HG02759 (cell line): ENCODE measurements at regions not wholly inside any gene's neighbourhood (a gene's known extent, or its start where the extent isn't known, plus 50 kb on each side); places are given as distances from the start of the nearest gene placed in this dataset.

Source experiments
- ATAC-seq: cut with Tn5 transposase; IDR thresholded peaks from one replicate; pipeline ENCODE4 v1.9.1; 2021; ENCODE audit warnings: mild to moderate bottlenecking, moderate library complexity; ENCODE audit not compliant: unreplicated experiment

GRCh38 chr6:141337191-141337590, 795.5 kb upstream of the GJE1 start:
- ATAC-seq = no peak

GRCh38 chr6:141335477-141336273, 797.0 kb upstream of the GJE1 start:
- no peak for ATAC-seq

GRCh38 chr6:141326925-141327324, 805.8 kb upstream of the GJE1 start:
- no peak for ATAC-seq

- ATAC-seq = peak; percentile 68
Observed at GRCh38 chr6:141326426-141326825, 806.3 kb upstream of the GJE1 start.

GRCh38 chr6:141321493-141322347, 811.0 kb upstream of the GJE1 start:
- no peak for ATAC-seq

- ATAC-seq = no peak
Observed at GRCh38 chr6:141316236-141316635, 816.5 kb upstream of the GJE1 start.

- no peak for ATAC-seq
Observed at GRCh38 chr6:141313986-141314385, 818.7 kb upstream of the GJE1 start.

GRCh38 chr6:141309295-141309694, 823.4 kb upstream of the GJE1 start:
- peak; percentile 75 for ATAC-seq

- ATAC-seq = no peak
Observed at GRCh38 chr6:141307309-141307998, 825.3 kb upstream of the GJE1 start.

- no peak for ATAC-seq
Observed at GRCh38 chr6:141303907-141304306, 828.8 kb upstream of the GJE1 start.

GRCh38 chr6:141301779-141302178, 830.9 kb upstream of the GJE1 start:
- ATAC-seq = no peak

GRCh38 chr6:141290941-141291721, 841.6 kb upstream of the GJE1 start:
- ATAC-seq = no peak

- ATAC-seq = no peak
Observed at GRCh38 chr6:141288947-141289346, 843.8 kb upstream of the GJE1 start.

- no peak for ATAC-seq
Observed at GRCh38 chr6:141282263-141282662, 850.5 kb upstream of the GJE1 start.

GRCh38 chr6:141269684-141270083, 863.0 kb upstream of the GJE1 start:
- no peak for ATAC-seq

- no peak for ATAC-seq
Observed at GRCh38 chr6:141267420-141267819, 865.3 kb upstream of the GJE1 start.

GRCh38 chr6:141265756-141266623, 866.7 kb upstream of the GJE1 start:
- no peak for ATAC-seq

- no peak for ATAC-seq
Observed at GRCh38 chr6:141264101-141264500, 868.6 kb upstream of the GJE1 start.

GRCh38 chr6:141261672-141262060, 871.1 kb upstream of the GJE1 start:
- no peak for ATAC-seq
